HG02571 (cell line): ENCODE measurements at regions not wholly inside any gene's neighbourhood (a gene's known extent, or its start where the extent isn't known, plus 50 kb on each side); places are given as distances from the start of the nearest gene placed in this dataset.
"Not testable (repeated sequence)": the region's sequence is repeated elsewhere in the genome, so short reads cannot be mapped to it uniquely, and the experiment has no call there.

ENCODE experiments used
- ATAC-seq: cut with Tn5 transposase; IDR thresholded peaks from one replicate; pipeline ENCODE4 v1.9.1; 2021; ENCODE audit warnings: mild to moderate bottlenecking, moderate library complexity; ENCODE audit not compliant: unreplicated experiment

- ATAC-seq, result not testable (repeated sequence)
Measured at GRCh38 chr5:121064241-121064640, 600.1 kb downstream of the PRR16 start.

GRCh38 chr5:121086671-121087070, 622.6 kb downstream of the PRR16 start:
- ATAC-seq, result no peak

GRCh38 chr5:121087560-121087959, 623.5 kb downstream of the PRR16 start:
- ATAC-seq, result no peak

- no peak for ATAC-seq
Measured at GRCh38 chr5:121088341-121088740, 624.2 kb downstream of the PRR16 start.

- no peak for ATAC-seq
Measured at GRCh38 chr5:121090822-121091221, 626.7 kb downstream of the PRR16 start.

- ATAC-seq, result no peak
Measured at GRCh38 chr5:121100931-121101330, 636.8 kb downstream of the PRR16 start.

- no peak for ATAC-seq
Measured at GRCh38 chr5:121105921-121106320, 641.8 kb downstream of the PRR16 start.

GRCh38 chr5:121106721-121107690, 642.9 kb downstream of the PRR16 start:
- not testable (repeated sequence) for ATAC-seq

GRCh38 chr5:121108725-121109124, 644.6 kb downstream of the PRR16 start:
- ATAC-seq, result no peak

- no peak for ATAC-seq
Measured at GRCh38 chr5:121109817-121110216, 645.7 kb downstream of the PRR16 start.

- ATAC-seq, result no peak
Measured at GRCh38 chr5:121121786-121122185, 657.7 kb downstream of the PRR16 start.

- no peak for ATAC-seq
Measured at GRCh38 chr5:121138495-121138907, 674.4 kb downstream of the PRR16 start.

GRCh38 chr5:121138952-121139351, 674.9 kb downstream of the PRR16 start:
- no peak for ATAC-seq

- ATAC-seq, result no peak
Measured at GRCh38 chr5:121144764-121145163, 680.7 kb downstream of the PRR16 start.

GRCh38 chr5:121151534-121151933, 687.4 kb downstream of the PRR16 start:
- no peak for ATAC-seq

GRCh38 chr5:121152411-121152810, 688.3 kb downstream of the PRR16 start:
- ATAC-seq, result peak; percentile 60

- ATAC-seq, result no peak
Measured at GRCh38 chr5:121156565-121156964, 692.5 kb downstream of the PRR16 start.

GRCh38 chr5:121158451-121158850, 693.2 kb upstream of the FTMT start:
- ATAC-seq, result no peak

GRCh38 chr5:121160591-121160990, 691.1 kb upstream of the FTMT start:
- ATAC-seq, result no peak

GRCh38 chr5:121164632-121165031, 687.0 kb upstream of the FTMT start:
- no peak for ATAC-seq

GRCh38 chr5:121171361-121171760, 680.3 kb upstream of the FTMT start:
- no peak for ATAC-seq

- no peak for ATAC-seq
Measured at GRCh38 chr5:121171834-121172233, 679.8 kb upstream of the FTMT start.

- no peak for ATAC-seq
Measured at GRCh38 chr5:121174351-121174750, 677.3 kb upstream of the FTMT start.
